Neural progenitor cell (in vitro differentiated cells): ENCODE measurements at regions not wholly inside any gene's neighbourhood (a gene's known extent, or its start where the extent isn't known, plus 50 kb on each side); places are given as distances from the start of the nearest gene placed in this dataset.

Experiments
- DNase-seq: peaks from one replicate; pipeline ENCODE4 v3.0.0-alpha.2; 2016; ENCODE audit warnings: low spot score
- H2AFZ ChIP-seq: fragments of 200-600 bp; sonication (generic); replicated peaks from 2 replicates; pipeline ENCODE4 v1.6.1; 2016; ENCODE audit warnings: antibody characterized with exemption
- H3F3A ChIP-seq: fragments of 200-600 bp; sonication (generic); 2 replicates; pipeline ENCODE4 v1.6.1; 2016; ENCODE audit warnings: antibody characterized with exemption, low read depth
- H3K27ac ChIP-seq: fragments of 200-600 bp; sonication (generic); 2 replicates; pipeline ENCODE4 v1.5.1; 2016; ENCODE audit warnings: mild to moderate bottlenecking
- H3K27me3 ChIP-seq: fragments of 200-600 bp; sonication (generic); 2 replicates; pipeline ENCODE4 v1.6.1; 2016; ENCODE audit warnings: mild to moderate bottlenecking, moderate library complexity
- H3K36me3 ChIP-seq: fragments of 200-600 bp; sonication (generic); 2 replicates; pipeline ENCODE4 v1.5.1; 2016
- H3K4me1 ChIP-seq: fragments of 200-600 bp; sonication (generic); 2 replicates; pipeline ENCODE4 v1.6.1; 2016; ENCODE audit warnings: mixed run types
- H3K4me2 ChIP-seq: fragments of 200-600 bp; sonication (generic); 2 replicates; pipeline ENCODE4 v1.6.1; 2016
- H3K4me3 ChIP-seq: fragments of 200-600 bp; sonication (generic); 2 replicates; pipeline ENCODE4 v1.5.1; 2016
- H3K79me2 ChIP-seq: fragments of 200-600 bp; sonication (generic); 2 replicates; pipeline ENCODE4 v1.6.1; 2016; ENCODE audit warnings: low read depth
- H3K9ac ChIP-seq: fragments of 200-600 bp; sonication (generic); 2 replicates; pipeline ENCODE4 v1.6.1; 2016
- H3K9me3 ChIP-seq: fragments of 200-600 bp; sonication (generic); 2 replicates; pipeline ENCODE4 v1.5.1; 2016; ENCODE audit warnings: low read depth
- H4K20me1 ChIP-seq: fragments of 200-600 bp; sonication (generic); 2 replicates; pipeline ENCODE4 v1.6.1; 2016; ENCODE audit warnings: low read depth
- H3K27ac Mint-ChIP-seq: 3 replicates; pipeline ENCODE4 v1.8.0; 2021; ENCODE audit warnings: mixed read lengths
- H3K27me3 Mint-ChIP-seq: 2 replicates; pipeline ENCODE4 v1.8.0; 2022; ENCODE audit warnings: low read depth, mild to moderate bottlenecking, inconsistent platforms, moderate library complexity, mixed read lengths; ENCODE audit not compliant: insufficient read depth
- H3K36me3 Mint-ChIP-seq: 3 replicates; pipeline ENCODE4 v1.8.0; 2021; ENCODE audit warnings: mixed read lengths
- H3K4me1 Mint-ChIP-seq: 3 replicates; pipeline ENCODE4 v1.8.0; 2021; ENCODE audit warnings: mixed read lengths
- H3K4me3 Mint-ChIP-seq: 3 replicates; pipeline ENCODE4 v1.8.0; 2021; ENCODE audit warnings: mild to moderate bottlenecking, moderate library complexity, mixed read lengths
- H3K9me3 Mint-ChIP-seq: 3 replicates; pipeline ENCODE4 v1.8.0; 2020; ENCODE audit warnings: mixed read lengths
- CTCF ChIP-seq: fragments of 200-600 bp; sonication (generic); IDR thresholded peaks from 2 replicates; pipeline ENCODE4 v1.5.1; 2017; ENCODE audit warnings: antibody characterized with exemption, mild to moderate bottlenecking
- EZH2 ChIP-seq: fragments of 200-600 bp; sonication (generic); IDR thresholded peaks from 2 replicates; pipeline ENCODE4 v1.6.1; 2017; ENCODE audit warnings: antibody characterized with exemption, mild to moderate bottlenecking, moderate library complexity
- EZH2phosphoT487 ChIP-seq: fragments of 200-600 bp; sonication (generic); IDR thresholded peaks from 2 replicates; pipeline ENCODE4 v1.6.1; 2017; ENCODE audit warnings: antibody characterized with exemption

- no peaks in the 10 kb centered on the region for H3K4me1 Mint-ChIP-seq
- H3K9me3 ChIP-seq: no peaks in the 10 kb centered on the region
- H4K20me1 ChIP-seq: no peaks in the 10 kb centered on the region
- peaks cover 12% of the 10 kb centered on the region for H3K9me3 Mint-ChIP-seq
- no peak overlapping the region for H3K4me3 ChIP-seq
- no peak for TF ChIP-seq EZH2phosphoT487
- no peak for TF ChIP-seq CTCF
- no peak for TF ChIP-seq EZH2
- no peaks in the 10 kb centered on the region for H3K27me3 ChIP-seq
- H3K4me2 ChIP-seq: no peak overlapping the region
- no peaks in the 10 kb centered on the region for H3K4me1 ChIP-seq
- H3K27ac ChIP-seq: no peak overlapping the region
- H3K36me3 ChIP-seq: no peaks in the 10 kb centered on the region
- H2AFZ ChIP-seq: no peak overlapping the region
- H3F3A ChIP-seq: no peaks in the 10 kb centered on the region
- DNase-seq: no peak
- H3K4me3 Mint-ChIP-seq: no peak overlapping the region
- H3K9ac ChIP-seq: no peak overlapping the region
- H3K27ac Mint-ChIP-seq: no peak overlapping the region
- no peaks in the 10 kb centered on the region for H3K79me2 ChIP-seq
- H3K27me3 Mint-ChIP-seq: peaks cover 3% of the 10 kb centered on the region
- H3K36me3 Mint-ChIP-seq: no peaks in the 10 kb centered on the region
Measured at GRCh38 chr14:55816225-55816624, 236.2 kb downstream of the KTN1 start.

GRCh38 chr14:55819610-55820304 lies 239.8 kb downstream of the KTN1 start:
- H3K4me3 ChIP-seq: no peak overlapping the region
- H3K9me3 ChIP-seq: no peaks in the 10 kb centered on the region
- no peaks in the 10 kb centered on the region for H3K36me3 ChIP-seq
- DNase-seq: no peak
- no peaks in the 10 kb centered on the region for H3K79me2 ChIP-seq
- H3K27ac ChIP-seq: no peak overlapping the region
- H3K4me1 Mint-ChIP-seq: no peaks in the 10 kb centered on the region
- no peaks in the 10 kb centered on the region for H3K4me1 ChIP-seq
- H3F3A ChIP-seq: no peaks in the 10 kb centered on the region
- H3K9ac ChIP-seq: no peak overlapping the region
- no peaks in the 10 kb centered on the region for H4K20me1 ChIP-seq
- H3K27me3 ChIP-seq: no peaks in the 10 kb centered on the region
- no peak overlapping the region for H3K27ac Mint-ChIP-seq
- peaks cover 6% of the 10 kb centered on the region for H3K27me3 Mint-ChIP-seq
- H3K4me2 ChIP-seq: no peak overlapping the region
- no peak overlapping the region for H2AFZ ChIP-seq
- peaks cover 18% of the 10 kb centered on the region for H3K9me3 Mint-ChIP-seq
- no peak for TF ChIP-seq EZH2
- no peak for TF ChIP-seq EZH2phosphoT487
- no peak for TF ChIP-seq CTCF
- no peaks in the 10 kb centered on the region for H3K36me3 Mint-ChIP-seq
- no peak overlapping the region for H3K4me3 Mint-ChIP-seq

GRCh38 chr14:55822906-55823305 lies 242.9 kb downstream of the KTN1 start:
- H2AFZ ChIP-seq: no peak overlapping the region
- H3K27ac Mint-ChIP-seq: no peak overlapping the region
- DNase-seq: no peak
- no peaks in the 10 kb centered on the region for H3F3A ChIP-seq
- H3K9ac ChIP-seq: no peak overlapping the region
- H3K4me3 ChIP-seq: no peak overlapping the region
- peaks cover 3% of the 10 kb centered on the region for H3K27me3 Mint-ChIP-seq
- no peak overlapping the region for H3K27ac ChIP-seq
- H3K36me3 Mint-ChIP-seq: no peaks in the 10 kb centered on the region
- no peaks in the 10 kb centered on the region for H3K4me1 ChIP-seq
- no peak overlapping the region for H3K4me3 Mint-ChIP-seq
- H3K79me2 ChIP-seq: no peaks in the 10 kb centered on the region
- H3K36me3 ChIP-seq: no peaks in the 10 kb centered on the region
- H4K20me1 ChIP-seq: no peaks in the 10 kb centered on the region
- TF ChIP-seq CTCF (no peak), EZH2phosphoT487 (no peak), EZH2 (no peak)
- H3K27me3 ChIP-seq: no peaks in the 10 kb centered on the region
- H3K9me3 Mint-ChIP-seq: peaks cover 18% of the 10 kb centered on the region
- H3K4me1 Mint-ChIP-seq: no peaks in the 10 kb centered on the region
- no peak overlapping the region for H3K4me2 ChIP-seq
- no peaks in the 10 kb centered on the region for H3K9me3 ChIP-seq
